H9 (cell line): ENCODE measurements at regions not wholly inside any gene's neighbourhood (a gene's known extent, or its start where the extent isn't known, plus 50 kb on each side); places are given as distances from the start of the nearest gene placed in this dataset.

ENCODE experiments used
- DNase-seq: peaks from one replicate; pipeline ENCODE4 v3.0.0-alpha.2; 2017
- H2AFZ ChIP-seq: one replicate; pipeline ENCODE4 v1.6.1; 2013; ENCODE audit warnings: mild to moderate bottlenecking, low read length, control low read depth, moderate library complexity
- H2AK5ac ChIP-seq: 2 replicates; pipeline ENCODE4 v1.6.1; 2013; ENCODE audit warnings: low read length, control low read depth, mixed read lengths; ENCODE audit not compliant: insufficient read length
- H2BK120ac ChIP-seq: one replicate; pipeline ENCODE4 v1.6.1; 2013; ENCODE audit warnings: low read depth, mild to moderate bottlenecking, low read length, control low read depth, inconsistent platforms; ENCODE audit not compliant: poor library complexity, severe bottlenecking
- H2BK12ac ChIP-seq: 2 replicates; pipeline ENCODE4 v1.6.1; 2013; ENCODE audit warnings: low read length, control low read depth, mixed read lengths, low read depth; ENCODE audit not compliant: insufficient read length
- H2BK15ac ChIP-seq: 2 replicates; pipeline ENCODE4 v1.6.1; 2013; ENCODE audit warnings: low read depth, low read length, control low read depth
- H2BK20ac ChIP-seq: one replicate; pipeline ENCODE4 v1.6.1; 2013; ENCODE audit warnings: low read depth, mild to moderate bottlenecking, low read length, control low read depth, inconsistent platforms; ENCODE audit not compliant: poor library complexity, severe bottlenecking
- H2BK5ac ChIP-seq: 2 replicates; pipeline ENCODE4 v1.6.1; 2013; ENCODE audit warnings: low read length, control low read depth, mixed read lengths; ENCODE audit not compliant: insufficient read length
- H3K14ac ChIP-seq: 2 replicates; pipeline ENCODE4 v1.6.1; 2013; ENCODE audit warnings: low read length, control low read depth; ENCODE audit not compliant: insufficient read depth
- H3K18ac ChIP-seq: 2 replicates; pipeline ENCODE4 v1.6.1; 2013; ENCODE audit warnings: low read depth, mild to moderate bottlenecking, mixed read lengths, low read length, control low read depth; ENCODE audit not compliant: insufficient read length
- H3K23ac ChIP-seq: 2 replicates; pipeline ENCODE4 v1.6.1; 2013; ENCODE audit warnings: low read length, control low read depth, mixed read lengths, low read depth; ENCODE audit not compliant: insufficient read length
- H3K23me2 ChIP-seq: 2 replicates; pipeline ENCODE4 v1.6.1; 2013; ENCODE audit warnings: low read depth, mild to moderate bottlenecking, mixed read lengths, low read length, control low read depth; ENCODE audit not compliant: insufficient read length, poor library complexity, severe bottlenecking
- H3K27ac ChIP-seq: 2 replicates; pipeline ENCODE4 v1.5.1; 2013; ENCODE audit warnings: low read length, control low read depth, mixed read lengths, low read depth; ENCODE audit not compliant: insufficient read length
- H3K27me3 ChIP-seq: 2 replicates; pipeline ENCODE4 v1.6.1; 2013; ENCODE audit warnings: low read length, control low read depth, inconsistent platforms; ENCODE audit not compliant: insufficient read depth
- H3K4ac ChIP-seq: 2 replicates; pipeline ENCODE4 v1.6.1; 2013; ENCODE audit warnings: low read depth, mild to moderate bottlenecking, control low read depth, inconsistent platforms, low read length, moderate library complexity
- H3K4me1 ChIP-seq: 2 replicates; pipeline ENCODE4 v1.6.1; 2013; ENCODE audit warnings: low read length, control low read depth, inconsistent platforms; ENCODE audit not compliant: insufficient read depth
- H3K4me2 ChIP-seq: 2 replicates; pipeline ENCODE4 v1.6.1; 2013; ENCODE audit warnings: low read length, control low read depth, mixed read lengths; ENCODE audit not compliant: insufficient read length, insufficient read depth
- H3K56ac ChIP-seq: 2 replicates; pipeline ENCODE4 v1.6.1; 2013; ENCODE audit warnings: low read depth, mild to moderate bottlenecking, mixed read lengths, low read length, control low read depth; ENCODE audit not compliant: insufficient read length
- H3K79me1 ChIP-seq: 2 replicates; pipeline ENCODE4 v1.6.1; 2013; ENCODE audit warnings: low read depth, mild to moderate bottlenecking, moderate library complexity, low read length, control low read depth, inconsistent platforms; ENCODE audit not compliant: insufficient read depth, poor library complexity, severe bottlenecking
- H3K79me2 ChIP-seq: 2 replicates; pipeline ENCODE4 v1.6.1; 2013; ENCODE audit warnings: low read length, control low read depth, inconsistent platforms; ENCODE audit not compliant: insufficient read depth
- H3K9ac ChIP-seq: 2 replicates; pipeline ENCODE4 v1.6.1; 2013; ENCODE audit warnings: low read length, control low read depth, mixed read lengths; ENCODE audit not compliant: insufficient read length; ENCODE audit errors: extremely low read depth
- H3K9me3 ChIP-seq: one replicate; pipeline ENCODE4 v1.6.1; 2013; ENCODE audit warnings: low read depth, low read length, inconsistent platforms; ENCODE audit not compliant: control insufficient read depth
- H3T11ph ChIP-seq: one replicate; pipeline ENCODE4 v1.6.1; 2013; ENCODE audit warnings: mild to moderate bottlenecking, low read length, control low read depth, inconsistent platforms
- H4K20me1 ChIP-seq: one replicate; pipeline ENCODE4 v1.6.1; 2013; ENCODE audit not compliant: control insufficient read depth, insufficient read length, insufficient read depth
- H4K5ac ChIP-seq: 2 replicates; pipeline ENCODE4 v1.6.1; 2013; ENCODE audit warnings: low read depth, mild to moderate bottlenecking, mixed read lengths, low read length, control low read depth; ENCODE audit not compliant: insufficient read length
- H4K8ac ChIP-seq: replicated peaks from 2 replicates; pipeline ENCODE4 v1.6.1; 2013; ENCODE audit warnings: low read length, control low read depth, mixed read lengths, low read depth; ENCODE audit not compliant: insufficient read length
- H4K91ac ChIP-seq: 2 replicates; pipeline ENCODE4 v1.6.1; 2013; ENCODE audit warnings: low read depth, mild to moderate bottlenecking, moderate library complexity, mixed read lengths, low read length, control low read depth; ENCODE audit not compliant: insufficient read length
- H3K27ac Mint-ChIP-seq, 3 experiments: 2 replicates in 2 of 3; 3 replicates in 1 of 3; pipeline ENCODE4 v1.8.0; 2020 to 2021; ENCODE audit warnings: mixed read lengths in 3 of 3, mild to moderate bottlenecking in 1 of 3, moderate library complexity in 1 of 3
- H3K27me3 Mint-ChIP-seq: 2 replicates; pipeline ENCODE4 v1.8.0; 2021; ENCODE audit warnings: low read depth, mild to moderate bottlenecking, moderate library complexity, mixed read lengths
- H3K36me3 Mint-ChIP-seq, 3 experiments: 2 replicates in 2 of 3; 3 replicates in 1 of 3; pipeline ENCODE4 v1.8.0; 2020 to 2021; ENCODE audit warnings: low read depth in 3 of 3, mixed read lengths in 3 of 3; ENCODE audit not compliant: insufficient read depth in 1 of 3
- H3K4me1 Mint-ChIP-seq, 2 experiments: 2 replicates each; pipeline ENCODE4 v1.8.0; 2020; ENCODE audit warnings: mixed read lengths in 2 of 2
- H3K4me3 Mint-ChIP-seq, 2 experiments: 2 replicates in 1 of 2; 3 replicates in 1 of 2; pipeline ENCODE4 v1.8.0; 2020 to 2021; ENCODE audit warnings: mild to moderate bottlenecking in 2 of 2, mixed read lengths in 2 of 2, moderate library complexity in 1 of 2
- H3K9me3 Mint-ChIP-seq, 2 experiments: 2 replicates in 1 of 2; 3 replicates in 1 of 2; pipeline ENCODE4 v1.8.0; 2020; ENCODE audit warnings: mild to moderate bottlenecking in 2 of 2, mixed read lengths in 2 of 2, moderate library complexity in 1 of 2
- CTCF ChIP-seq: fragments of 200-600 bp; sonication (generic); conservative IDR thresholded peaks from 3 replicates; pipeline ENCODE4 v1.8.0; 2021; ENCODE audit warnings: antibody characterized with exemption, mild to moderate bottlenecking
- WGBS: extraction: QIAGEN DNeasy Blood & Tissue Kit; methylation state at CpG from one replicate; pipeline ENCODE4 v1.1.7; 2013; ENCODE audit warnings: missing lambda C conversion rate, low lambda C conversion rate, mixed read lengths; ENCODE audit not compliant: insufficient read length; ENCODE audit errors: extremely low coverage; 5-methylcytosine and 5-hydroxymethylcytosine counted together

GRCh38 chr5:57417971-57418370 lies 64.6 kb downstream of the ACTBL2 start:
- Histone ChIP-seq H3K4me1 (no peaks in the 10 kb centered on the region), H3K14ac (no peak overlapping the region), H2BK20ac (no peak overlapping the region), H4K20me1 (no peaks in the 10 kb centered on the region), H2AK5ac (no peak overlapping the region), H2BK12ac (no peak overlapping the region), H3K23me2 (no peaks in the 10 kb centered on the region), H4K8ac (no peak overlapping the region), H3K9me3 (no peaks in the 10 kb centered on the region), H4K91ac (no peak overlapping the region), H2AFZ (no peak overlapping the region), H3T11ph (no peak overlapping the region), H3K4me2 (no peak overlapping the region), H2BK15ac (no peak overlapping the region), H3K9ac (no peak overlapping the region), H3K27me3 (no peaks in the 10 kb centered on the region), H3K4ac (no peak overlapping the region), H4K5ac (no peak overlapping the region), H3K79me2 (no peaks in the 10 kb centered on the region), H3K79me1 (no peaks in the 10 kb centered on the region), H3K18ac (no peak overlapping the region), H3K27ac (no peak overlapping the region), H3K23ac (no peak overlapping the region), H3K56ac (no peak overlapping the region), H2BK5ac (no peak overlapping the region), H2BK120ac (no peak overlapping the region)
- Mint-ChIP-seq H3K27ac (no peak overlapping the region), H3K4me3 (no peak overlapping the region), H3K4me1 (peaks cover 0 to 9% of the 10 kb centered on the region in 2 experiments; a peak in 2 of 4 replicates), H3K36me3 (no peaks in the 10 kb centered on the region), H3K9me3 (no peaks in the 10 kb centered on the region), H3K27me3 (no peaks in the 10 kb centered on the region)
- TF ChIP-seq CTCF = no peak
- WGBS = no CpG with 5 or more reads among the region's 2 CpGs
- no peak for DNase-seq
